MCF 10A (cell line): ENCODE measurements at regions not wholly inside any gene's neighbourhood (a gene's known extent, or its start where the extent isn't known, plus 50 kb on each side); places are given as distances from the start of the nearest gene placed in this dataset.

Experiments
- BruUV-seq: library from RNA; stranded (reverse); fragments of 400-500 nt; replicated peaks from 2 replicates; lab custom pipeline; 2021; lab: Mats Ljungman, UMichigan
- CTCF ChIA-PET: fragments of 300-600 bp; sonication (Branson Sonifier 250); formaldehyde crosslinking; extraction: SDS; loops from one replicate; lab custom pipeline; 2021; ENCODE audit warnings: antibody characterized with exemption, inconsistent platforms; lab: Yijun Ruan, JAX
- POLR2A ChIA-PET: fragments of 300-600, 350-650 bp; sonication (Branson Sonifier 250); formaldehyde crosslinking; extraction: SDS; loops from one replicate; lab custom pipeline; 2020; ENCODE audit warnings: antibody characterized with exemption, inconsistent platforms; lab: Yijun Ruan, JAX
- DNase-seq: peaks from one replicate; pipeline ENCODE4 v3.0.0-alpha.2; 2018; ENCODE audit not compliant: unreplicated experiment
- H3K27ac Mint-ChIP-seq: one replicate; pipeline ENCODE4 v1.8.0; 2022; ENCODE audit warnings: mild to moderate bottlenecking, low read depth, mixed read lengths; ENCODE audit not compliant: unreplicated experiment
- H3K27me3 Mint-ChIP-seq: one replicate; pipeline ENCODE4 v1.8.0; 2022; ENCODE audit warnings: mixed read lengths; ENCODE audit not compliant: insufficient read depth, unreplicated experiment
- H3K36me3 Mint-ChIP-seq: one replicate; pipeline ENCODE4 v1.8.0; 2022; ENCODE audit warnings: mild to moderate bottlenecking, moderate library complexity, mixed read lengths; ENCODE audit not compliant: insufficient read depth, unreplicated experiment
- H3K4me1 Mint-ChIP-seq: one replicate; pipeline ENCODE4 v1.8.0; 2022; ENCODE audit warnings: mixed read lengths; ENCODE audit not compliant: insufficient read depth, unreplicated experiment
- H3K4me3 Mint-ChIP-seq: one replicate; pipeline ENCODE4 v1.8.0; 2022; ENCODE audit warnings: mild to moderate bottlenecking, moderate library complexity, mixed read lengths; ENCODE audit not compliant: unreplicated experiment
- H3K9me3 Mint-ChIP-seq: one replicate; pipeline ENCODE4 v1.8.0; 2022; ENCODE audit warnings: mixed read lengths; ENCODE audit not compliant: unreplicated experiment
- CTCF ChIP-seq: fragments of 200-600 bp; IDR thresholded peaks from one replicate; pipeline ENCODE4 v1.8.0; 2022; ENCODE audit warnings: antibody characterized with exemption, mild to moderate bottlenecking; ENCODE audit not compliant: unreplicated experiment
- intact Hi-C: fragments of 100-400 bp; cut with micrococcal nuclease; formaldehyde crosslinking; loops from 2 replicates; pipeline ENCODE4 v1.14.1; 2022

- DNase-seq = no peak
- BruUV-seq = no TSS peak
- CTCF ChIA-PET = no interaction called here
- Mint-ChIP-seq H3K27me3 (no peaks in the 10 kb centered on the region), H3K27ac (no peak overlapping the region), H3K36me3 (no peaks in the 10 kb centered on the region), H3K4me3 (no peak overlapping the region), H3K9me3 (peaks cover 7% of the 10 kb centered on the region), H3K4me1 (no peaks in the 10 kb centered on the region)
- POLR2A ChIA-PET = no interaction called here
- TF ChIP-seq CTCF = no peak
- intact Hi-C loops = no loop called here
These were observed 89.8 kb downstream of the ARL4A start for GRCh38 chr7:12777257-12777656.

- DNase-seq = no peak
- intact Hi-C loops = no loop called here
- no TSS peak for BruUV-seq
- ChIA-PET CTCF (no interaction called here), POLR2A (interaction anchor here (0.8 kb wide), 1 partner anchor 86 kb away, joined by 3 read pairs; no protein-coding TSS in a partner anchor)
- H3K4me3 Mint-ChIP-seq = no peak overlapping the region
- H3K27me3 Mint-ChIP-seq = no peaks in the 10 kb centered on the region
- no peak for TF ChIP-seq CTCF
- H3K36me3 Mint-ChIP-seq = no peaks in the 10 kb centered on the region
- peaks cover 7% of the 10 kb centered on the region for H3K9me3 Mint-ChIP-seq
- peaks cover 7% of the 10 kb centered on the region for H3K4me1 Mint-ChIP-seq
- H3K27ac Mint-ChIP-seq = no peak overlapping the region
These were observed 92.5 kb downstream of the ARL4A start for GRCh38 chr7:12779947-12780346.

- Mint-ChIP-seq H3K27ac (no peak overlapping the region), H3K4me3 (no peak overlapping the region), H3K36me3 (no peaks in the 10 kb centered on the region), H3K27me3 (no peaks in the 10 kb centered on the region), H3K4me1 (peaks cover 9% of the 10 kb centered on the region), H3K9me3 (peaks cover 7% of the 10 kb centered on the region)
- CTCF ChIA-PET = interaction anchor here (0.8 kb wide), 1 partner anchor 124 kb away, joined by 3 read pairs; no protein-coding TSS in a partner anchor
- BruUV-seq = no TSS peak
- TF ChIP-seq CTCF = no peak
- no peak for DNase-seq
- POLR2A ChIA-PET = no interaction called here
- intact Hi-C loops = no loop called here
These were observed 96.1 kb downstream of the ARL4A start for GRCh38 chr7:12783421-12784095.

GRCh38 chr7:12785473-12785872 is 98.0 kb downstream of the ARL4A start:
- BruUV-seq = no TSS peak
- Mint-ChIP-seq H3K4me3 (no peak overlapping the region), H3K36me3 (no peaks in the 10 kb centered on the region), H3K27ac (no peak overlapping the region), H3K4me1 (peaks cover 12% of the 10 kb centered on the region), H3K27me3 (no peaks in the 10 kb centered on the region), H3K9me3 (no peaks in the 10 kb centered on the region)
- POLR2A ChIA-PET = interaction anchor here (1.6 kb wide), 1 partner anchor 94 kb away, joined by 4 read pairs; no protein-coding TSS in a partner anchor
- no peak for TF ChIP-seq CTCF
- intact Hi-C loops = no loop called here
- CTCF ChIA-PET = interaction anchor here (0.7 kb wide), 2 partner anchors 166 to 167 kb away, joined by 3 read pairs; no protein-coding TSS in a partner anchor
- DNase-seq = no peak
